ENCODE measurements at regions not wholly inside any gene's neighbourhood (a gene's known extent, or its start where the extent isn't known, plus 50 kb on each side); places are given as distances from the start of the nearest gene placed in this dataset.

- no peaks in the 10 kb centered on the region for H3K79me2 ChIP-seq (ENCODE audit: low read length)
- no peaks in the 10 kb centered on the region for H3K4me1 ChIP-seq (ENCODE audit: low read length)
- no peaks in the 10 kb centered on the region for H3K27me3 ChIP-seq (ENCODE audit: low read depth, low read length)
- no peaks in the 10 kb centered on the region for H3K36me3 ChIP-seq (replicated peaks; ENCODE audit: low read depth, low read length)
- no peaks in the 10 kb centered on the region for H3K9me3 ChIP-seq (ENCODE audit: insufficient read depth, low read length)
- H3K27ac ChIP-seq (ENCODE audit: low read length), result no peak overlapping the region
- H3K4me3 ChIP-seq (ENCODE audit: low read length), result no peak overlapping the region
- TF ChIP-seq CTCF (IDR thresholded peaks at IDR 0.05; ENCODE audit: low read depth, low read length) (no peak), EZH2phosphoT487 (IDR thresholded peaks at IDR 0.05; ENCODE audit: low read depth) (no peak)
- no peak overlapping the region for H3K4me2 ChIP-seq (ENCODE audit: low read length)
- H3K9ac ChIP-seq (ENCODE audit: low read length), result no peak overlapping the region
- H4K20me1 ChIP-seq (ENCODE audit: insufficient read depth, low read length), result no peaks in the 10 kb centered on the region
- no peak overlapping the region for H2AFZ ChIP-seq (ENCODE audit: low read depth, low read length)
Measured at GRCh38 chr5:93924628-93925027, 183.2 kb upstream of the POU5F2 start.

DNA sequence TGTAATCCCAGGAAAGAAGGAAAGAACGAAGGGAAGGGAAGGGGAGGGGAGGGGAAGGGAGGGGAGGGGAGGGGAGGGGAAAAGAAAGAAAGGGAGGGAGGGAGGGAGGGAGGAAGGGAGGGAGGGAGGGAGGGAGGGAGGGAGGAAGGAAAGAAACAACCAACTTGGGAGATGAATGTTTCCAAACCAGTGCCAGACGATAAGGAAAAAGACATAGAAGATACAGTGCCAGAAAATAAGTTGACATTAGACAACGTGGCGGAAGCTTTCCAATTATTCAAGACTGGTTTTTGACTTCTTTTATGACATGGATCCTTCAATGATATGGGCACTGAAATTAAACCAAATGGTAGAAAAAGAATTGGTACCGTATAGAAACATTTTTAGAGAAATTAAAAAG lies 181.2 kb upstream of the POU5F2 start:
- Histone ChIP-seq H3K27me3 (ENCODE audit: low read depth, low read length) (no peaks in the 10 kb centered on the region), H3K79me2 (ENCODE audit: low read length) (no peaks in the 10 kb centered on the region), H3K9me3 (ENCODE audit: insufficient read depth, low read length) (no peaks in the 10 kb centered on the region), H3K4me3 (ENCODE audit: low read length) (no peak overlapping the region), H4K20me1 (ENCODE audit: insufficient read depth, low read length) (no peaks in the 10 kb centered on the region), H3K36me3 (replicated peaks; ENCODE audit: low read depth, low read length) (no peaks in the 10 kb centered on the region), H2AFZ (ENCODE audit: low read depth, low read length) (no peak overlapping the region), H3K4me2 (ENCODE audit: low read length) (no peak overlapping the region), H3K9ac (ENCODE audit: low read length) (no peak overlapping the region), H3K27ac (ENCODE audit: low read length) (no peak overlapping the region), H3K4me1 (ENCODE audit: low read length) (no peaks in the 10 kb centered on the region)
- TF ChIP-seq CTCF (IDR thresholded peaks at IDR 0.05; ENCODE audit: low read depth, low read length), result no peak
- no peak for TF ChIP-seq EZH2phosphoT487 (IDR thresholded peaks at IDR 0.05; ENCODE audit: low read depth)

DNA sequence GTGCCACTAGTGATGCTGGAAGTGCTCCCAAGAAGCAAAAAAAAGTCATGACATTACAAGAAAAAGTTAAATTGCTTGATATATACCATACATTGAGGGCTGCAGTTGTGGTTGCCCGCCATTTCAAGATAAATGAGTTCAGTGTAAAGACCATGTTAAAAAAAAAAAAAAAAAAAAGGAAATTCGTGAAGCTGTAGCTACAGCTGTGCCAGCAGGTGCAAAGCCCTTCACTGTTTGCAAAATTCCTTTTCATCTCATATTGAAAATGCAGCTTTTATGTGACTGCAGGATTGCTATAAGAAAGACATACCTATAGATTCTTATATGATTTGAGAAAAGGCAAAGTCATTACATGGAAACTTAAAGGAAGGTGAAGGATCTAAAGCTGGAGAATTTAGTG lies 179.6 kb upstream of the POU5F2 start:
- Histone ChIP-seq H2AFZ (ENCODE audit: low read depth, low read length) (no peak overlapping the region), H3K79me2 (ENCODE audit: low read length) (no peaks in the 10 kb centered on the region), H3K9ac (ENCODE audit: low read length) (no peak overlapping the region), H3K27me3 (ENCODE audit: low read depth, low read length) (no peaks in the 10 kb centered on the region), H3K4me1 (ENCODE audit: low read length) (no peaks in the 10 kb centered on the region), H3K9me3 (ENCODE audit: insufficient read depth, low read length) (no peaks in the 10 kb centered on the region), H3K4me2 (ENCODE audit: low read length) (no peak overlapping the region), H3K4me3 (ENCODE audit: low read length) (no peak overlapping the region), H3K27ac (ENCODE audit: low read length) (no peak overlapping the region), H4K20me1 (ENCODE audit: insufficient read depth, low read length) (no peaks in the 10 kb centered on the region), H3K36me3 (replicated peaks; ENCODE audit: low read depth, low read length) (no peaks in the 10 kb centered on the region)
- no peak for TF ChIP-seq EZH2phosphoT487 (IDR thresholded peaks at IDR 0.05; ENCODE audit: low read depth)
- TF ChIP-seq CTCF (IDR thresholded peaks at IDR 0.05; ENCODE audit: low read depth, low read length), result no peak

- Histone ChIP-seq H3K4me2 (ENCODE audit: low read length) (no peak overlapping the region), H3K36me3 (replicated peaks; ENCODE audit: low read depth, low read length) (no peaks in the 10 kb centered on the region), H3K9ac (ENCODE audit: low read length) (no peak overlapping the region), H3K4me3 (ENCODE audit: low read length) (no peak overlapping the region), H2AFZ (ENCODE audit: low read depth, low read length) (no peak overlapping the region), H3K27me3 (ENCODE audit: low read depth, low read length) (no peaks in the 10 kb centered on the region), H3K9me3 (ENCODE audit: insufficient read depth, low read length) (no peaks in the 10 kb centered on the region), H4K20me1 (ENCODE audit: insufficient read depth, low read length) (no peaks in the 10 kb centered on the region), H3K27ac (ENCODE audit: low read length) (no peak overlapping the region), H3K4me1 (ENCODE audit: low read length) (no peaks in the 10 kb centered on the region), H3K79me2 (ENCODE audit: low read length) (no peaks in the 10 kb centered on the region)
- TF ChIP-seq CTCF (IDR thresholded peaks at IDR 0.05; ENCODE audit: low read depth, low read length), result no peak
- TF ChIP-seq EZH2phosphoT487 (IDR thresholded peaks at IDR 0.05; ENCODE audit: low read depth), result no peak
Measured at GRCh38 chr5:93916872-93917271, 175.5 kb upstream of the POU5F2 start.
